ENCODE measurements at regions not wholly inside any gene's neighbourhood (a gene's known extent, or its start where the extent isn't known, plus 50 kb on each side); places are given as distances from the start of the nearest gene placed in this dataset.

GRCh38 chr3:170732660-170733245, 137.2 kb downstream of the RPL22L1 start:
- no peak overlapping the region for H2AFZ ChIP-seq (ENCODE audit: low read depth, low read length)
- H2AK5ac ChIP-seq (ENCODE audit: low read length, severe bottlenecking) = no peak overlapping the region
- no peak overlapping the region for H3K18ac ChIP-seq (ENCODE audit: low read depth in 1 of 2, low read length in 2 of 2)
- peaks cover 1% of the 10 kb centered on the region for H3K4me1 ChIP-seq (ENCODE audit: control insufficient read depth, insufficient read depth, low read depth, low read length)
- H2BK120ac ChIP-seq (ENCODE audit: low read depth, low read length) = no peak overlapping the region
- H2BK12ac ChIP-seq (ENCODE audit: low read length in 2 of 2) = no peak overlapping the region
- H3K27me3 ChIP-seq (ENCODE audit: control insufficient read depth in 1 of 2, insufficient read depth in 1 of 2, low read length in 2 of 2) = no peaks in the 10 kb centered on the region
- H4K8ac ChIP-seq (ENCODE audit: low read length) = no peak overlapping the region
- no peak overlapping the region for H3K27ac ChIP-seq (ENCODE audit: low read length, poor library complexity, severe bottlenecking)
- H3K36me3 ChIP-seq (ENCODE audit: control insufficient read depth in 1 of 2, insufficient read depth in 2 of 2, low read depth in 1 of 2, low read length in 2 of 2) = peaks cover 0 to 20% of the 10 kb centered on the region in 2 experiments
- peaks cover 1% of the 10 kb centered on the region for H3K9me3 ChIP-seq (ENCODE audit: control insufficient read depth, low read length)
- no peak overlapping the region for H2BK5ac ChIP-seq (ENCODE audit: low read depth, low read length, poor library complexity, severe bottlenecking)
- H3K4me3 ChIP-seq (ENCODE audit: insufficient read depth in 1 of 2, low read depth in 1 of 2, low read length in 2 of 2) = no peak overlapping the region
- H3K23ac ChIP-seq (ENCODE audit: low read length in 2 of 2) = no peak overlapping the region
- H4K91ac ChIP-seq (ENCODE audit: low read length) = no peak overlapping the region
- DNase-seq = peak; percentile 18
- H3K4me2 ChIP-seq (ENCODE audit: low read length, poor library complexity, severe bottlenecking) = no peak overlapping the region
- no peak overlapping the region for H3K4ac ChIP-seq (ENCODE audit: low read depth in 1 of 2, low read length in 2 of 2)
- H3K9ac ChIP-seq (ENCODE audit: low read length) = peak overlapping the region; percentile 88
- no peaks in the 10 kb centered on the region for H3K79me1 ChIP-seq (replicated peaks; ENCODE audit: low read length, poor library complexity, severe bottlenecking)
- H3K14ac ChIP-seq (ENCODE audit: low read length in 2 of 2) = no peak overlapping the region
- H2BK15ac ChIP-seq (ENCODE audit: low read depth, poor library complexity, severe bottlenecking) = no peak overlapping the region

DNA sequence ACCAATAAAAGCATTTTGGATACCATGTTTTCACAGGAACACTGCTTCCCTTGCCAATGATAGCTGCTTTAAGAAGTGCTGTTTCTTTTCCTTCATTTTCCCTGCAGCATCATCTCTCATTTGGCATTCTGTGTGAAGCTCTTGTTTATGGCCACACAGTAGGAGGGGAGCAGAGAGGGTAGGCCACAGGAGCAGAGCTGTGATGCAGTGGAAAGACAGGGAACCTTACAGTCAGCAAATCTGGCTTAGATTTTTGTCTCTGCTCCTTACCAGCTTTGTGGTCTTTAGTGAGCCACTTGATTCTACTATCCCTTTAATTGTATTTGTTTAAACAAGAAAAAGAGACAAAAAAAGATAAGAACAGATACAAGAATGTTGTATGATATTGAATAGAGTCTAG, 138.7 kb downstream of the RPL22L1 start:
- H3K14ac ChIP-seq (ENCODE audit: low read length in 2 of 2) = no peak overlapping the region
- peaks cover 1% of the 10 kb centered on the region for H3K4me1 ChIP-seq (ENCODE audit: control insufficient read depth, insufficient read depth, low read depth, low read length)
- peak overlapping the region; percentile 19 for H3K9ac ChIP-seq (ENCODE audit: low read length)
- no peaks in the 10 kb centered on the region for H3K79me1 ChIP-seq (replicated peaks; ENCODE audit: low read length, poor library complexity, severe bottlenecking)
- no peaks in the 10 kb centered on the region for H3K9me3 ChIP-seq (ENCODE audit: control insufficient read depth, low read length)
- H2BK120ac ChIP-seq (ENCODE audit: low read depth, low read length) = no peak overlapping the region
- peak overlapping the region; percentile 3 to 91 for H2BK12ac ChIP-seq (ENCODE audit: low read length in 2 of 2)
- H3K4ac ChIP-seq (ENCODE audit: low read depth in 1 of 2, low read length in 2 of 2) = peak overlapping the region in 1 of 2 experiments; percentile 1
- H3K36me3 ChIP-seq (ENCODE audit: control insufficient read depth in 1 of 2, insufficient read depth in 2 of 2, low read depth in 1 of 2, low read length in 2 of 2) = peaks cover 0 to 20% of the 10 kb centered on the region in 2 experiments
- no peaks in the 10 kb centered on the region for H3K27me3 ChIP-seq (ENCODE audit: control insufficient read depth in 1 of 2, insufficient read depth in 1 of 2, low read length in 2 of 2)
- H2BK15ac ChIP-seq (ENCODE audit: low read depth, poor library complexity, severe bottlenecking) = no peak overlapping the region
- H2AK5ac ChIP-seq (ENCODE audit: low read length, severe bottlenecking) = no peak overlapping the region
- no peak overlapping the region for H3K23ac ChIP-seq (ENCODE audit: low read length in 2 of 2)
- DNase-seq = no peak
- H2AFZ ChIP-seq (ENCODE audit: low read depth, low read length) = no peak overlapping the region
- peak overlapping the region; percentile 85 for H4K91ac ChIP-seq (ENCODE audit: low read length)
- peak overlapping the region; percentile 1 to 58 for H3K18ac ChIP-seq (ENCODE audit: low read depth in 1 of 2, low read length in 2 of 2)
- H3K27ac ChIP-seq (ENCODE audit: low read length, poor library complexity, severe bottlenecking) = no peak overlapping the region
- H3K4me2 ChIP-seq (ENCODE audit: low read length, poor library complexity, severe bottlenecking) = no peak overlapping the region
- no peak overlapping the region for H2BK5ac ChIP-seq (ENCODE audit: low read depth, low read length, poor library complexity, severe bottlenecking)
- peak overlapping the region in 1 of 2 experiments; percentile 11 for H3K4me3 ChIP-seq (ENCODE audit: insufficient read depth in 1 of 2, low read depth in 1 of 2, low read length in 2 of 2)
- H4K8ac ChIP-seq (ENCODE audit: low read length) = peak overlapping the region; percentile 87

DNA sequence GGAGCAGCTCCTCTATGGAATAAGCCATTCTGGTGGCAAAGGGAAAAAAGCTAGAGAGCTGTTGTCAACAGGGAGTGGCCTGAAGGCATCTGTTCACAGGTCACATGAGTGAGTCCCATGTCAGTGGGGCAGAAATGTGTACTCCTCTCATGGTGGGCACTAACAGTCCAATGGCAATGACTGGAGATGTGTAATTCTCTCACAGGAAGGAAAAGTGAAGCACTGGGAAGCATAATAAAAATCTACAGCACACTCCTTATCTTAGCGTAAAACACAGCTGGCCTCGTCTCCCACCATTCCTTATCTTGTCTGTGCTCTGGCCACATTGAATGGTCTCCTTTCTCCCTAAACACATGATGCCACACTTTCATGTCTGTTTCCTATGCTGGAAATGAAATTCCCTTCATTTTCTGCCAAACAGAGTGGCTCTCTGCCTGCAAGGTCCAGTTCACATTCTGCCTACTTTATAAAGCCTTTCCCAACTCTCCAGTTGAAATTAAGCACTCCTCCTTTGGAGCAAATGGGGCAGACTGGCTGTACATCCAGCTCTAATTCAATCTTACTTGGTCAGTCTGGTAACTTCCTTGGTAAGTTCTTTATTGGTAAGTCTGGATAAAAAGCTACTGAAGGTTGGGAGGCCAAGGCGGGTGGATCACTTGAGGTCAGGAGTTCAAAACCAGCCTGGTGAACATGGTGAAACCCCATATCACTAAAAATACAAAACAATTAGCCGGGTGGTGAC, 139.8 kb downstream of the RPL22L1 start:
- 84% methylated on average over 3 of the region's 4 CpGs for WGBS
- Histone ChIP-seq H2BK5ac (ENCODE audit: low read depth, low read length, poor library complexity, severe bottlenecking) (no peak overlapping the region), H3K9me3 (ENCODE audit: control insufficient read depth, low read length) (no peaks in the 10 kb centered on the region), H3K27ac (ENCODE audit: low read length, poor library complexity, severe bottlenecking) (no peak overlapping the region), H4K91ac (ENCODE audit: low read length) (peak overlapping the region; percentile 21), H2BK120ac (ENCODE audit: low read depth, low read length) (no peak overlapping the region), H3K18ac (ENCODE audit: low read depth in 1 of 2, low read length in 2 of 2) (peak overlapping the region; percentile 3 to 50), H3K27me3 (ENCODE audit: control insufficient read depth in 1 of 2, insufficient read depth in 1 of 2, low read length in 2 of 2) (no peaks in the 10 kb centered on the region), H3K4me1 (ENCODE audit: control insufficient read depth, insufficient read depth, low read depth, low read length) (peaks cover 1% of the 10 kb centered on the region), H3K36me3 (ENCODE audit: control insufficient read depth in 1 of 2, insufficient read depth in 2 of 2, low read depth in 1 of 2, low read length in 2 of 2) (peaks cover 0 to 20% of the 10 kb centered on the region in 2 experiments), H3K4me3 (ENCODE audit: insufficient read depth in 1 of 2, low read depth in 1 of 2, low read length in 2 of 2) (no peak overlapping the region), H2BK12ac (ENCODE audit: low read length in 2 of 2) (peak overlapping the region; percentile 2 to 40), H4K8ac (ENCODE audit: low read length) (peak overlapping the region; percentile 88), H3K23ac (ENCODE audit: low read length in 2 of 2) (no peak overlapping the region), H2AK5ac (ENCODE audit: low read length, severe bottlenecking) (peak overlapping the region; percentile 26), H3K4ac (ENCODE audit: low read depth in 1 of 2, low read length in 2 of 2) (peak overlapping the region; percentile 4 to 59), H3K4me2 (ENCODE audit: low read length, poor library complexity, severe bottlenecking) (no peak overlapping the region), H3K14ac (ENCODE audit: low read length in 2 of 2) (no peak overlapping the region), H2BK15ac (ENCODE audit: low read depth, poor library complexity, severe bottlenecking) (peak overlapping the region; percentile 6), H3K79me1 (replicated peaks; ENCODE audit: low read length, poor library complexity, severe bottlenecking) (no peaks in the 10 kb centered on the region), H2AFZ (ENCODE audit: low read depth, low read length) (peak overlapping the region; percentile 0), H3K9ac (ENCODE audit: low read length) (no peak overlapping the region)
- peak; percentile 26 for DNase-seq

- no peak for DNase-seq
- peak overlapping the region; percentile 87 to 99 for H2BK12ac ChIP-seq (ENCODE audit: low read length in 2 of 2)
- peak overlapping the region; percentile 89 for H2BK120ac ChIP-seq (ENCODE audit: low read depth, low read length)
- H3K4me2 ChIP-seq (ENCODE audit: low read length, poor library complexity, severe bottlenecking) = no peak overlapping the region
- no peak overlapping the region for H2AFZ ChIP-seq (ENCODE audit: low read depth, low read length)
- H3K4ac ChIP-seq (ENCODE audit: low read depth in 1 of 2, low read length in 2 of 2) = peak overlapping the region in 1 of 2 experiments; percentile 75
- H3K79me1 ChIP-seq (replicated peaks; ENCODE audit: low read length, poor library complexity, severe bottlenecking) = no peaks in the 10 kb centered on the region
- no peak overlapping the region for H3K23ac ChIP-seq (ENCODE audit: low read length in 2 of 2)
- peak overlapping the region; percentile 81 for H4K8ac ChIP-seq (ENCODE audit: low read length)
- H4K91ac ChIP-seq (ENCODE audit: low read length) = peak overlapping the region; percentile 84
- H2BK15ac ChIP-seq (ENCODE audit: low read depth, poor library complexity, severe bottlenecking) = no peak overlapping the region
- peak overlapping the region; percentile 81 to 86 for H3K18ac ChIP-seq (ENCODE audit: low read depth in 1 of 2, low read length in 2 of 2)
- no peaks in the 10 kb centered on the region for H3K27me3 ChIP-seq (ENCODE audit: control insufficient read depth in 1 of 2, insufficient read depth in 1 of 2, low read length in 2 of 2)
- H3K9ac ChIP-seq (ENCODE audit: low read length) = peak overlapping the region; percentile 90
- H2AK5ac ChIP-seq (ENCODE audit: low read length, severe bottlenecking) = peak overlapping the region; percentile 100
- H3K4me1 ChIP-seq (ENCODE audit: control insufficient read depth, insufficient read depth, low read depth, low read length) = peaks cover 8% of the 10 kb centered on the region
- no peak overlapping the region for H3K4me3 ChIP-seq (ENCODE audit: insufficient read depth in 1 of 2, low read depth in 1 of 2, low read length in 2 of 2)
- peak overlapping the region in 1 of 2 experiments; percentile 13 for H3K14ac ChIP-seq (ENCODE audit: low read length in 2 of 2)
- H3K27ac ChIP-seq (ENCODE audit: low read length, poor library complexity, severe bottlenecking) = no peak overlapping the region
- WGBS = 93% methylated on average over 3 of the region's 3 CpGs
- H3K36me3 ChIP-seq (ENCODE audit: control insufficient read depth in 1 of 2, insufficient read depth in 2 of 2, low read depth in 1 of 2, low read length in 2 of 2) = peaks cover 0 to 20% of the 10 kb centered on the region in 2 experiments
- no peaks in the 10 kb centered on the region for H3K9me3 ChIP-seq (ENCODE audit: control insufficient read depth, low read length)
- H2BK5ac ChIP-seq (ENCODE audit: low read depth, low read length, poor library complexity, severe bottlenecking) = no peak overlapping the region
Measured at GRCh38 chr3:170728181-170728580, 141.8 kb downstream of the RPL22L1 start.

Data from mesenchymal stem cell (in vitro differentiated cells and primary cell).